ENCODE measurements at regions not wholly inside any gene's neighbourhood (a gene's known extent, or its start where the extent isn't known, plus 50 kb on each side); places are given as distances from the start of the nearest gene placed in this dataset.

- TF ChIP-seq ZBTB4 (CRISPR knock-in tag; IDR thresholded peaks at IDR 0.05) (no peak), ELK1 (IDR thresholded peaks at IDR 0.05; ENCODE audit: low read depth, low read length) (no peak)
Measured at GRCh38 chr21:38054334-38054733, 138.1 kb upstream of the KCNJ6 start (continued).

GRCh38 chr21:38056481-38056880 is 140.2 kb upstream of the KCNJ6 start:
- Histone ChIP-seq H3K27me3 (replicated peaks in 1 of 2; ENCODE audit: control insufficient read depth in 2 of 2, insufficient read depth in 2 of 2, low read length in 1 of 2) (no peaks in the 10 kb centered on the region), H3K4me3 (no peak overlapping the region), H3K79me2 (ENCODE audit: control insufficient read depth, insufficient read depth, low read length) (no peaks in the 10 kb centered on the region), H3K27ac (ENCODE audit: control insufficient read depth, insufficient read depth) (no peak overlapping the region), H3K9me3 (replicated peaks; ENCODE audit: control insufficient read depth, insufficient read depth, low read length) (no peaks in the 10 kb centered on the region), H2AFZ (ENCODE audit: control insufficient read depth, low read depth, low read length) (no peak overlapping the region), H3K4me1 (ENCODE audit: control insufficient read depth, insufficient read depth, low read length) (no peaks in the 10 kb centered on the region), H4K20me1 (ENCODE audit: control insufficient read depth, insufficient read depth) (no peaks in the 10 kb centered on the region), H3K4me2 (ENCODE audit: control insufficient read depth, insufficient read depth) (no peak overlapping the region), H3K9ac (ENCODE audit: control insufficient read depth, insufficient read depth, low read length) (no peak overlapping the region), H3K36me3 (ENCODE audit: control insufficient read depth in 2 of 2, insufficient read depth in 2 of 2, low read length in 1 of 2) (no peaks in the 10 kb centered on the region)
- ChIA-PET SMC1A (ENCODE audit: uncharacterized antibody, unreplicated experiment) (no interaction called here), CTCF (no interaction called here), POLR2A (no interaction called here), RAD21 (ENCODE audit: unreplicated experiment) (no interaction called here)
- no peak for FAIRE-seq
- in situ Hi-C loops (cut with MboI) (no loop called here), intact Hi-C loops (cut with micrococcal nuclease; ENCODE audit: unreplicated experiment) (no loop called here)
- no TSS peak for BruUV-seq (replicated peaks)
- 0% methylated on average over 1 of the region's 1 CpG for WGBS (ENCODE audit: insufficient coverage, insufficient replicate concordance, low lambda C conversion rate, missing lambda C conversion rate)
- no peak for ATAC-seq
- no peak for DNase-seq (ENCODE audit: low read depth, low spot score)
- TF ChIP-seq WRNIP1 (IDR thresholded peaks at IDR 0.05; ENCODE audit: borderline replicate concordance, low read depth, low read length) (no peak), HDGF (IDR thresholded peaks at IDR 0.05) (no peak), CTCF (IDR thresholded peaks at IDR 0.05 in 2 of 3, conservative IDR thresholded peaks at IDR 0.05 in 1 of 3; ENCODE audit: control insufficient read depth in 2 of 3, extremely low read depth in 1 of 3, insufficient read depth in 1 of 3, low read depth in 3 of 3, low read length in 3 of 3) (no peak), NFXL1 (IDR thresholded peaks at IDR 0.05; ENCODE audit: borderline replicate concordance) (no peak), USF1 (IDR thresholded peaks at IDR 0.05; ENCODE audit: borderline replicate concordance, extremely low read length, insufficient read depth, low read depth, low read length) (no peak), ZNF384 (IDR thresholded peaks at IDR 0.05; ENCODE audit: borderline replicate concordance, low read depth, low read length) (no peak), JUNB (IDR thresholded peaks at IDR 0.05) (no peak), ZBED1 (IDR thresholded peaks at IDR 0.05; ENCODE audit: borderline replicate concordance) (no peak), ELK1 (IDR thresholded peaks at IDR 0.05; ENCODE audit: low read depth, low read length) (no peak), TBL1XR1 (IDR thresholded peaks at IDR 0.05; ENCODE audit: low read depth, low read length) (no peak), E2F4 (IDR thresholded peaks at IDR 0.05; ENCODE audit: low read depth, low read length) (no peak), YY1 (IDR thresholded peaks at IDR 0.05; ENCODE audit: low read depth, low read length) (no peak), BRCA1 (IDR thresholded peaks at IDR 0.05; ENCODE audit: low read depth, low read length) (no peak)
